ENCODE measurements at regions not wholly inside any gene's neighbourhood (a gene's known extent, or its start where the extent isn't known, plus 50 kb on each side); places are given as distances from the start of the nearest gene placed in this dataset.
A peak's percentile ranks its signal among the peaks of the same experiment; 100 is the strongest.

DNA sequence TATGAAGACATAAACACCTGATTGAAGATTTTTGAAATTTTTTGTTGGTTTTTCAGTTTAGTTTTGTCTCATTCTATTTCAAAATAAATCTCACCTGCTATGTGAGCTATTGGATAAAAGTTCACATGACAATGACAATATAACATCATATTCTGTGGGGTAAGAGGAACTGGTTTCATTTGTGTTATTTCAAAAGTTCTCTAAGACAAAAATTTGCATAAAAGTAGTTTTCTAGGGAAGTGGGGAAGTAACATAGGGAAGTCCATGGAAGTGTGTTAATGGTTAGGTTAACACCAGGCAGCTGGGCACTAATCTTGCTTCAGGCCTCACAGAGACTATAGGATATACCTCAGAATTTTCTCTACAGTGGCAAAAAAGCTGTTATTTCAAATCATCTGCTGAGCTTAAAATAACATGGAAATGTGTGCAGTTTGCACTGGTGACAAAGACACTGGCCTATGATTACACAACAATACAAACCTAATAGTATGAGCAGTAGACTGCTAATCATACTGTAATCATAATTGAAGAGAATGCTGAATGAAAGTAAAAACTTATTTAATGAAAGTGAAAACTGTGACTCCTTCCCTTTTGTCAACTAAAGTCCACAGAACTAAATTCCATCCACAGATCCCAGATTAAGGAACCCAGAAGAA lies 710.6 kb upstream of the TMEM132C start:
- no peak for DNase-seq (ENCODE audit: low read depth in 2 of 2)
- H3K4me3 ChIP-seq (replicated peaks in 1 of 2; ENCODE audit: low read depth in 2 of 2, low read length in 2 of 2) = no peak overlapping the region
- no peak for TF ChIP-seq CTCF (IDR thresholded peaks at IDR 0.05; ENCODE audit: low read depth, low read length)

DNA sequence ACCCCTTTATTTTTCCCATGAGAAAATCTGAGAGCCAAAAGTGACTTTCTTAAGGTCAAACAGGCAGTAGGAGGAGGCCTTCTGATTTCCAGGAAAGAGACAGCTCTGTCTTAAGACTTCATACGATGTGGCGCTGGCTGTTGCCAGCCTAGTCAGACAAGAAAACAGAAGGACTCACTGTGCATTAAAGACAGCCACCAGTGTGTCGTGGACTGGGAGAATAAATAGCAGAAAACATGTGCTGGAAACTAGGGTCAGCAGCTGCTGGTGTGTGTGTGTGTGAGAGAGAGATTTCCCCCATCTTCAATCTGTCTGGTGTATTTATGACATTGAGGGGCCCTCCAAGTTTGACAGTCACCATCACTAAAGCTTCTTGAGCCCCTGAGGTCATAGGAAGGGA lies 708.6 kb upstream of the TMEM132C start:
- no peak overlapping the region for H3K4me3 ChIP-seq (replicated peaks in 1 of 2; ENCODE audit: low read depth in 2 of 2, low read length in 2 of 2)
- TF ChIP-seq CTCF (IDR thresholded peaks at IDR 0.05; ENCODE audit: low read depth, low read length) = no peak
- no peak for DNase-seq (ENCODE audit: low read depth in 2 of 2)

DNA sequence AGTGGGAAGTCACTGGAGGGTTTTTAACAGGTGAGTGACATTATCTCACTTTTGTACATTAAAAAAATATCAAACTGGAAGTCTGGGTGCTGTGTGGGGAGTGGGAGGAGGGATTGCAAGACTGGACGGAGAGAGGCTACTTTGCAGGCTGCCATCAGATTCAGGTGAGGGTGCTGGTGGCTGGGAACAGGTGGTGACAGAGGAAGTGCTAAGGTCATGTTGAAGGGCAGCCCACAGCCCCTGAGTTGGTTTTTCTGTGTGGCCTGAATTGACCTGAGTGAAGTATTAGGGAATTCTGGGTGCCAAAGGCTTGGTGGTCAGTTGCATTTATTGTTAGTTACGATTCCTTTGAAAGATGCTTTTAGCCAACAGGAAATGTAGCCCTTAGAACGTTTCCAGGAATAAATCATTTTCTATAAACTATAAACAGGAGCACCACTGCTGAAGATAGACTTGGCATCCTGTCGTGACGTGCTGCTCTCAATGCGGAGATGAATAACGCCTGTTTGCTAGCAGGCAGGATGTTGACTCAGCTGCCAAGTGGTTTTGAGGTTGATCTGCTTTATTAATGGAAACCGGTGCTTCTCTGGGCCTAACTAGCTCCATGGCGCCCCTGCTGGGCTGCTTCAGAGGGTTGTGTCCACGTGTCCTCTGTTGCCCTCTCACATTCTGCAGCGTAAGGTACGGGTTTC lies 707.5 kb upstream of the TMEM132C start:
- no peak overlapping the region for H3K4me3 ChIP-seq (replicated peaks in 1 of 2; ENCODE audit: low read depth in 2 of 2, low read length in 2 of 2)
- TF ChIP-seq CTCF (IDR thresholded peaks at IDR 0.05; ENCODE audit: low read depth, low read length) = peak; percentile 71
- peak; percentile 49 to 96 for DNase-seq (ENCODE audit: low read depth in 2 of 2)

DNA sequence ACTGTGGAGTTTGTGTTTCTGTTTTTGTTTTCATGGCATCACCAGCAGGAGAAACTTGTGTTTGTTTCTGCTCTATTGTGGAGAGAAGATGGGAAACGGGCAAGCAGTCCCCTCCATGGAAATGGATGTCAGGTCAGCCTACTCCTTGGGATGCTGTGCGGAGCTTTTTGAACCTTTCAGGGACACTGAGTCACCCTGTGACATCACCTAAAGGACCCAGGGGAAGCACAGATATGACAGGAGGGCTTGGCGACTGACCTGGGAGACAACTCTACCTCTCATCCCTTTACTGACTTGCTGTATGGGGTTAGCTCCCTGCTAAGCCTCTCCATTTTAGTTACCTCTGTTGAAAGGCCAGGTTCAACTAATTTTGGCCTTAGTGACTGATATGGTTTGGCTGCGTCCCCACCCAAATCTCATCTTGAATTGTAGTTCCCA lies 706.9 kb upstream of the TMEM132C start:
- no peak for TF ChIP-seq CTCF (IDR thresholded peaks at IDR 0.05; ENCODE audit: low read depth, low read length)
- DNase-seq (ENCODE audit: low read depth in 2 of 2) = no peak
- H3K4me3 ChIP-seq (replicated peaks in 1 of 2; ENCODE audit: low read depth in 2 of 2, low read length in 2 of 2) = no peak overlapping the region

- H3K4me3 ChIP-seq (replicated peaks in 1 of 2; ENCODE audit: low read depth in 2 of 2, low read length in 2 of 2) = no peak overlapping the region
- DNase-seq (ENCODE audit: low read depth in 2 of 2) = no peak
- TF ChIP-seq CTCF (IDR thresholded peaks at IDR 0.05; ENCODE audit: low read depth, low read length) = no peak
These were observed 704.2 kb upstream of the TMEM132C start for GRCh38 chr12:127562816-127563215.

- no peak overlapping the region for H3K4me3 ChIP-seq (replicated peaks in 1 of 2; ENCODE audit: low read depth in 2 of 2, low read length in 2 of 2)
- TF ChIP-seq CTCF (IDR thresholded peaks at IDR 0.05; ENCODE audit: low read depth, low read length) = no peak
- no peak for DNase-seq (ENCODE audit: low read depth in 2 of 2)
These were observed 701.7 kb upstream of the TMEM132C start for GRCh38 chr12:127565241-127565640.

Data from cardiac fibroblast (primary cell).